NCI-H1694 (cell line): ENCODE measurements at regions not wholly inside any gene's neighbourhood (a gene's known extent, or its start where the extent isn't known, plus 50 kb on each side); places are given as distances from the start of the nearest gene placed in this dataset.

Experiments used
- DNase-seq: peaks from one replicate; lab custom pipeline; 2025; lab: John Stamatoyannopoulos, UW

GRCh38 chr7:21221130-21221529 is 206.8 kb upstream of the SP4 start:
- no peak for DNase-seq

GRCh38 chr7:21238400-21239116 is 189.3 kb upstream of the SP4 start:
- no peak for DNase-seq

GRCh38 chr7:21243265-21243664 is 184.6 kb upstream of the SP4 start:
- DNase-seq: no peak

GRCh38 chr7:21251151-21251800 is 176.6 kb upstream of the SP4 start:
- DNase-seq: no peak

GRCh38 chr7:21253740-21254687 is 173.9 kb upstream of the SP4 start:
- DNase-seq: peak; percentile 24

GRCh38 chr7:21256310-21256877 is 171.5 kb upstream of the SP4 start:
- peak; percentile 7 for DNase-seq

GRCh38 chr7:21260939-21261338 is 166.9 kb upstream of the SP4 start:
- DNase-seq: no peak

- no peak for DNase-seq
These were observed 166.0 kb upstream of the SP4 start for GRCh38 chr7:21261627-21262594.

GRCh38 chr7:21269021-21269420 is 158.9 kb upstream of the SP4 start:
- no peak for DNase-seq

- no peak for DNase-seq
These were observed 151.3 kb upstream of the SP4 start for GRCh38 chr7:21276471-21277035.

GRCh38 chr7:21278944-21279343 is 148.9 kb upstream of the SP4 start:
- DNase-seq: no peak

- no peak for DNase-seq
These were observed 146.7 kb upstream of the SP4 start for GRCh38 chr7:21281193-21281592.

- no peak for DNase-seq
These were observed 134.1 kb upstream of the SP4 start for GRCh38 chr7:21293771-21294170.

GRCh38 chr7:21299766-21300165 is 128.1 kb upstream of the SP4 start:
- DNase-seq: no peak

GRCh38 chr7:21300692-21301091 is 127.2 kb upstream of the SP4 start:
- DNase-seq: no peak

- no peak for DNase-seq
These were observed 123.0 kb upstream of the SP4 start for GRCh38 chr7:21304808-21305375.

- no peak for DNase-seq
These were observed 122.2 kb upstream of the SP4 start for GRCh38 chr7:21305455-21306235.

GRCh38 chr7:21314954-21315353 is 112.9 kb upstream of the SP4 start:
- no peak for DNase-seq
